Thymus (tissue), 11 donors: ENCODE measurements at regions not wholly inside any gene's neighbourhood (a gene's known extent, or its start where the extent isn't known, plus 50 kb on each side); places are given as distances from the start of the nearest gene placed in this dataset.

Source experiments
- DNase-seq, 9 donors: peaks; one replicate each; pipeline ENCODE4 v3.0.0-alpha.2; 2013; ENCODE audit warnings: low spot score in 9 of 9, low read depth in 6 of 9, missing footprints in 1 of 9
- H3K27ac ChIP-seq, 2 donors: one replicate each; pipeline ENCODE4 v1.5.1; 2013; ENCODE audit warnings: control low read depth in 1 of 2, low read depth in 1 of 2, low read length in 1 of 2, mild to moderate bottlenecking in 1 of 2, moderate library complexity in 1 of 2
- H3K27me3 ChIP-seq, 2 donors: one replicate each; pipeline ENCODE4 v1.5.1; 2013; ENCODE audit warnings: low read length in 1 of 2; ENCODE audit not compliant: control insufficient read depth in 2 of 2, insufficient read depth in 1 of 2
- H3K36me3 ChIP-seq, 2 donors: one replicate each; pipeline ENCODE4 v1.5.1; 2013; ENCODE audit warnings: low read length in 1 of 2, mild to moderate bottlenecking in 1 of 2, moderate library complexity in 1 of 2; ENCODE audit not compliant: control insufficient read depth in 2 of 2, insufficient read depth in 2 of 2
- H3K4me1 ChIP-seq, 2 donors: one replicate each; pipeline ENCODE4 v1.5.1; 2013; ENCODE audit warnings: low read length in 2 of 2; ENCODE audit not compliant: control insufficient read depth in 2 of 2, insufficient read depth in 2 of 2
- H3K4me3 ChIP-seq, 2 donors: one replicate each; pipeline ENCODE4 v1.5.1; 2013; ENCODE audit warnings: low read length in 2 of 2, control low read depth in 1 of 2, mild to moderate bottlenecking in 1 of 2
- H3K9me3 ChIP-seq, 2 donors: one replicate each; pipeline ENCODE4 v1.5.1; 2013; ENCODE audit warnings: low read length in 1 of 2, mild to moderate bottlenecking in 1 of 2; ENCODE audit not compliant: control insufficient read depth in 2 of 2, insufficient read depth in 1 of 2
- WGBS: extraction: QIAGEN DNeasy Blood & Tissue Kit; methylation state at CpG from one replicate; pipeline ENCODE4 v1.1.7; 2013; 5-methylcytosine and 5-hydroxymethylcytosine counted together
- donor health status: healthy.

DNA sequence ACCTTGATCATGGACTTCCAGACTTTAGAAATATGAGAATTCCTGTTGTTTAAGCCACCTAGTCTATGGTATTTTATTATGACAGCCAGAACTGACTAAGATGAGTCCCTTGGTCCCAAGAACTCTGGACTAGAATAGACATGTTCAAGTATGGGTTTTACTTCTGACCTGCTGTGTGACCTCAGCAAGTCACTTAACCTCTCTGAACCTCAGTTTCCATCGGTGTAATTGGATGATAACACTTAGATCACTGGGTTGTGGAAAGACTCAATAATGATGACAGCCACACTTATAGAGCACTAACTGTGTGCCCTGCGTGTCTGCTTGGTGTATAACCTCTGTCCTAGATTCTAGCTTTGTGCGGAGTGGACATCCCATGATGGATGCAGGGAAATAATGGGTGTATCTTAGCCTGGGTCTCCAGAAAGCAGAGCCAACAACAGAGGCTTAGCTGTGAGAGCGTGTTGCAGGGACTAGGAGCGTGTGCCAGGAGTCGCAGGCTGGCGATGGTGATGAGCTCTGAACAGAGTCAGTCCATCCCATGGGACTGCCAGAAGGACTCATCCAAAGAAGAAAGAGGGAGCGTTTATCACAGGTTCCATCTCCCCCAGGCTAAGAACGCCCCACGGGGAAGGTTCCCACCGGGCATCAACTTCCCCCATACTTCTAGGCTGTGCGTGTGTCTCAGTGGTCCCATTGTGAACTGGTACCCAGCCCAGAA is 93.2 kb upstream of the TP53I11 start:
- 97% methylated on average over 12 of the region's 12 CpGs for WGBS
- H3K4me1 ChIP-seq = peaks cover 0 to 5% of the 10 kb centered on the region in 2 donors
- no peak overlapping the region for H3K27ac ChIP-seq

DNA sequence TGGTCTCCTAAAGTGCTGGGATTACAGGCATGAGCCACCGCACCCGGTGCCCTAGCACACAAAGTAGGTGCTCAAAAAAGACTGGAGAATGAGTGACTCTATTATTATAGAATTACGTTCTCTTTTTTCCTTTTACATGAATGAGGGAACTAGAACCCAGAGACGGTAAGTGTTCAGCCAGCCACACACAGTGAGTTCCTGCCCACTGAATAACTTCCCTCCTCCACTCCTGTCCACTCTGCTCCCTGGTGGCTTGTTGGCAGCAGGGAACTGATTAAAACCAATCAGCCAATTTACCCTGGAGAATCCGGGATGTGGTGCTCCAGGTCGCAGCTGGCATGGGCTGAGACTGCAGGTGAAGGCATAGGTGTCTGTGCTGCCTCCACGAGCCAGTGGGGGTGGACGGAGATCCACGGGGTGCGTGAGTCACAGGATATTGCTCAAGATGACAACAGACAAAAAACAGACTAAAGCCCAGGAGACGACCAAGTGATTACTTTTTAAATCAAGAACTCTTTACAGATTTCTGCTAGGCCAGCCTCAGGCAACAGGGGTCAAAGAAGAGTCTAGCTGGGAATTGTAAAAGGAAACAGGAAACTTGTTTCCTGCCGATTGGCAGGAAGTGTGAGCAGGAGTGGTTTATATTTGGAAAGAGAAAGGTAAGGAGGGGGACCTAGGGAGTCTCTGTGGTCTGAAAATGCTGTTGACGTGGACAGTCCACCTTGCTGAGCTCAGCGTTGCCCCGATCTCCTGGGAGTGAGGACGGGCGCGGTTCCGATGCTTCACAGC is 95.2 kb upstream of the TP53I11 start:
- WGBS = 73% methylated on average over 19 of the region's 19 CpGs
- Histone ChIP-seq H3K27me3 (no peaks in the 10 kb centered on the region), H3K4me1 (peaks cover 8 to 24% of the 10 kb centered on the region in 2 donors), H3K36me3 (no peaks in the 10 kb centered on the region), H3K9me3 (no peaks in the 10 kb centered on the region), H3K27ac (no peak overlapping the region), H3K4me3 (no peak overlapping the region)
- no peak for DNase-seq

More for the DNA sequence above, 93.2 kb upstream of the TP53I11 start:
- H3K36me3 ChIP-seq = no peaks in the 10 kb centered on the region
- DNase-seq = no peak
- no peaks in the 10 kb centered on the region for H3K27me3 ChIP-seq
- H3K4me3 ChIP-seq = no peak overlapping the region
- no peaks in the 10 kb centered on the region for H3K9me3 ChIP-seq

DNA sequence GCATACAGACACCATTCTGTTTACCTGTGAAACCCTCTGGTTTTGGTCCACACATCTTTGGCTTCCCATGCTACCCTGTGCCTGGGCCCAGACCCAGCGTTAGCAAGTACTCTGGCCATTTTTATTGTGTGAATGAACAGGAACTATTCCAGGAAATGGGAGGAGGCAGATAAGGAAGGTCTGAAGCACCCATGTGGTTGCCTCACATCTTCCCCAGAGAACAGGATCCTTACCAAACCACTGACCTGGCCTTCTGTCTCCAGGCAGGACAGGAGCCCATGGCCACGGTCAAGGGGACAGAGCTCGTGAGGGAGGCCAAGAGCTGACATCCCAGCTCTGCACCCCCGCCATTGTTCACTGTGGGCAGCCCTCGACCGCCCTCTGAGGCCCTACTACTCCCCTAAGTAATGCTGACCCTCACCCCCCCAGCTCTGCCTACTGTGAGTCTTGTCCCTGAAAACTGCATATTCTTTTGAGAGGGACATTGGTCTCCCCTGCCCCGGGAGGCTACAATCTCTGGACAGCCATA is 97.7 kb upstream of the TP53I11 start:
- H3K4me3 ChIP-seq = no peak overlapping the region
- no peaks in the 10 kb centered on the region for H3K27me3 ChIP-seq
- no peak overlapping the region for H3K27ac ChIP-seq
- no peaks in the 10 kb centered on the region for H3K36me3 ChIP-seq
- peaks cover 8 to 24% of the 10 kb centered on the region in 2 donors for H3K4me1 ChIP-seq
- DNase-seq = no peak
- H3K9me3 ChIP-seq = no peaks in the 10 kb centered on the region
- 88% methylated on average over 7 of the region's 7 CpGs for WGBS

DNA sequence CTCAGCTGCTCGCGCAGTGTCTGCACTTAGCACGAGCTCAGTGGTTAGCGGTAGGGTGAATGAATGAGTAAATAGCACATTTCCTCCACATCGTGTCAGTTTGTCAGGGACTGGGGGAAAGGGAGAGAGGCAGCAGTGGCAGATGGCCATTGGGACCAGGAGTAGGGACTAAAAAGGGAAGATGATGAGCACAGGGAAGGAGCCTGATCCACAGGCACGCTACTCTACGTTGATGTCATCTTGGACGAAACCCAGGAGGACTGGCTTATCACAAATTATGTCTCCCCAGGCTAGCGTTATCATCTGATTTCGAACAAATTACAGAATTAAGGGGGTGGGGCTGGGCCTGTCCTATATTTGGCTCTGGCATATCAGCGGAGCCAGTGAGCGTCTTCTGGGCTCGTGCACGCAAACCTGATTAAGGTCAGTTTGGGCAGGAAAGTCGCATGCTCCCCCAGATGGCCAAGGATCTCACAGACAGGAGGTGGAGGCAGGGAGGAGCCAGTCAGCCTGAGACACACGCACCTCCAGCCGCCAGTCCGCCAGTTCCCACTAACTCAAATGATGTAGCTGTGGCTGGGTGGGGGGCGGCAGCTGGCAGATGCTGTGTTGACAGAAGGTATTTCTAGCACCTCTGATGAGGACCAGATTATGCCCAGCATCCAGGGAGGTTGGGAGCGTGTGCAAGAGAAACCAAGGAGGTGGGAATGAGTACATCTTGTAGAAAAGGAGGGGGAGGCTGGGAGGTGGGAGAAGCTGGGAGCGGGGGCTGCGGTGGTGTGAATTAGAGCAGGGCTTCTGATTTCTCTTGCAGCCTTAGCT is 97.4 kb upstream of the PRDM11 start:
- Histone ChIP-seq H3K27ac (no peak overlapping the region), H3K36me3 (no peaks in the 10 kb centered on the region), H3K27me3 (no peaks in the 10 kb centered on the region), H3K9me3 (no peaks in the 10 kb centered on the region), H3K4me3 (no peak overlapping the region), H3K4me1 (peaks cover 8 to 24% of the 10 kb centered on the region in 2 donors)
- WGBS = 93% methylated on average over 22 of the region's 22 CpGs
- DNase-seq = peak in 1 of 9 donors; percentile 19

DNA sequence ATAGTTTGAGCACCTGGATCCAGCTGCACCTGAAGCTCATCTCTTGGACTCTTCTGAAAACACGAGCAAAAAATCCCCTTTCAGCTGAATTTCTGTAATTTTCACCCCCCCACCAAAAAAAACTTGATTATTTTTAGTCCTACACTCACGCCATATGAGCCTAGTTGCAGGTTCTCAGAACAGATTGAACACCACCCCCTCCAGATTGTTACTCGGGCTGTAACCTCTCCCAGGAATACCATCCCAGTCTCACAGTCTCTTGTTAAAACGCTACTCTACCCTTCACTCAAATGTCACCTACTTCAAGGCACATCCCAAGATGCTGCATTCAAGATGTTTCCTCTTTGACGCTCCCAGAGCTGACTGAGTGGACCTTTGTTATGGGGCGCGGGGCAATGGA is 96.3 kb upstream of the PRDM11 start:
- Histone ChIP-seq H3K27ac (peak overlapping the region in 1 of 2 donors; percentile 36), H3K4me1 (peaks cover 8 to 24% of the 10 kb centered on the region in 2 donors), H3K27me3 (no peaks in the 10 kb centered on the region), H3K36me3 (no peaks in the 10 kb centered on the region), H3K9me3 (no peaks in the 10 kb centered on the region), H3K4me3 (no peak overlapping the region)
- DNase-seq = no peak
- 91% methylated on average over 7 of the region's 7 CpGs for WGBS

DNA sequence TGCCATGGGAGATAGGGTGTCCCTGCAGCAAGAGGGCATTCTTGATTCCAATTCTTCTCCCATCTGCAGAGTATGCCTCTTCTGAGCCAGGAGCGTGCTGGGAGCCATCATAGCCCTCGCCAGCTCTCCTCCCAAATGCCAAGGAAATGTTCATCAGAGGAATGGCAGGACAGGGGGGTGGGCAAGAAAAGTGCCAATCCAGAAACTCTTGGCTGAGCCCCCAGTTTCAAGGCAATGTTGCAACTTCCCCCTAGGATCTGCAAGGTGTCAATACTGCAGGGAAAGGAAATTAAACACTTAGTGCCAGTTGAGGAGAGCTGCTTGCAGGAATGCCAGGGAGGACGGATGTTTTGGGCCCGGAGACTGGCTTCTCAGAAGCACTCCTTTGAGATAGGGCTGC is 94.8 kb upstream of the PRDM11 start:
- Histone ChIP-seq H3K4me3 (no peak overlapping the region), H3K36me3 (no peaks in the 10 kb centered on the region)
- WGBS = 96% methylated on average over 4 of the region's 4 CpGs

DNA sequence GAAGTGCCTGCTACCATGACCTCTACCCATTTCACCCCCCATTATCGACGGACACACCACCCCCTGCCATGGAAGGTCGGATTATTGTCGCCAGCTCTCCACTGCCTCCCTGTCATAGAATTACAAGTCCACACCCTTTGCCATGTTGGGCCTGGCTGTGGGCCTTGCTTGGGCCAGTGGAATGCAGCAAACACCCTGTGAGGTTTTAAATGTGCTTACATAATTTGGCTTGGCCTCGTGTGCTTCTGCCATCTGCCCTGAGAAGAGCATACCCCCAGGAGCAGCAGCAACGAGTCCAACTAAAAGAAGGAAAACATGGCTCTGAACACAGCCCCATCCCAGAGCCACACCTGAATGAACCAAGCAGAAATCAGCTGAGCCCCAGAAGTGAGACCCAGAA is 94.1 kb upstream of the PRDM11 start:
- Histone ChIP-seq H3K9me3 (no peaks in the 10 kb centered on the region), H3K27ac (no peak overlapping the region), H3K4me3 (no peak overlapping the region), H3K4me1 (peaks cover 8 to 25% of the 10 kb centered on the region in 2 donors), H3K36me3 (no peaks in the 10 kb centered on the region), H3K27me3 (no peaks in the 10 kb centered on the region)
- no peak for DNase-seq
- WGBS = 93% methylated on average over 6 of the region's 6 CpGs

More for the DNA sequence above, 94.8 kb upstream of the PRDM11 start:
- no peaks in the 10 kb centered on the region for H3K9me3 ChIP-seq
- H3K4me1 ChIP-seq = peaks cover 8 to 24% of the 10 kb centered on the region in 2 donors
- no peaks in the 10 kb centered on the region for H3K27me3 ChIP-seq
- H3K27ac ChIP-seq = no peak overlapping the region
- DNase-seq = no peak

DNA sequence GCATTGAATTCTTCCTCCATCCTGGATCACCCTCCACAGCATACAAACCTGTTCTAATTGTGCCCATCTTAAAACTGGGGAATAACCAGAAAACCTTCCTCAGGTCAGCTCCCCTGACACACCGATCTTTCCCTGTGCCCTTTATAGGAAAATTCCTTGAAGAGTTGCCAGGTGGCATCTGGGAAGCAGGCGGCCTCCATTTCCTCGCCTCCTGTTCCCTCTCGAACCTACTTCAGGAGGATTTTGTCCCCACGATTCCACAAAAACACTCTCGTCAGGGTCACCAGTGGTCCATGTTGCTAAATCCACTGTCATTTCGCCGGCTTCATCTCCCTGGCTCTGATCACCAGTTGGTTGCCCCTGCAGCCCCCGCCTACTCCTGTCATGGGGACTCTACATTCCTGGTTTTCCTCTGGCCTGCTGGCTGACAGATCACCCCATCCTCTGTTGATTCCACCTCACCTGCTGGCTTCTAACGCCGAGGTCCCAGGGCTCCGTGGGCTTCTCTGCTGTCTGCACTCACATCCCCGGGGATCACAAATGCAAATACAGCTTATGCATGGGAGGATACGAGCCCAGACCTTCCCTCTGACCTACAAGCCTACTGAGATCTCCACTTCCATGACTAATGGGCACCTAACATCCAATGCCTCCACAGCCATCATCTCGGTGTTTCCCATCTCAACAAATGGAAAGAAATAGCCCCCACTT is 92.5 kb upstream of the PRDM11 start:
- no peak overlapping the region for H3K4me3 ChIP-seq
- H3K9me3 ChIP-seq = no peaks in the 10 kb centered on the region
- H3K4me1 ChIP-seq = peaks cover 8 to 22% of the 10 kb centered on the region in 2 donors
- H3K27ac ChIP-seq = no peak overlapping the region
- DNase-seq = no peak
- no peaks in the 10 kb centered on the region for H3K36me3 ChIP-seq
- H3K27me3 ChIP-seq = no peaks in the 10 kb centered on the region
- 93% methylated on average over 15 of the region's 15 CpGs for WGBS
